HCT116 (cell line): ENCODE measurements at regions not wholly inside any gene's neighbourhood (a gene's known extent, or its start where the extent isn't known, plus 50 kb on each side); places are given as distances from the start of the nearest gene placed in this dataset.
"Not testable (repeated sequence)": the region's sequence is repeated elsewhere in the genome, so short reads cannot be mapped to it uniquely, and the experiment has no call there.

Experiments used
- ATAC-seq: fragments of 200-7000 bp; cut with Tn5 transposase; 2 replicates; pipeline ENCODE4 v1.9.1; 2020; ENCODE audit warnings: mild to moderate bottlenecking, moderate library complexity
- BruUV-seq: library from RNA; stranded (reverse); fragments of 400-500 nt; replicated peaks from 2 replicates; lab custom pipeline; 2021; lab: Mats Ljungman, UMichigan
- CTCF ChIA-PET: fragments of 300-600 bp; sonication (Branson Sonifier 250); formaldehyde crosslinking; loops from one replicate; lab custom pipeline; 2021; ENCODE audit warnings: antibody characterized with exemption; lab: Charles Lee
- POLR2A ChIA-PET: fragments of 300-600, 350-600 bp; sonication (Branson Sonifier 250); formaldehyde crosslinking; loops from one replicate; lab custom pipeline; 2021; ENCODE audit warnings: antibody characterized with exemption; lab: Charles Lee
- RAD21 ChIA-PET, 2 experiments: fragments of 300-600 bp; sonication (Branson Sonifier 250); formaldehyde crosslinking; loops; one replicate each; lab custom pipeline; 2023; ENCODE audit warnings: low total read pairs in 2 of 2; ENCODE audit not compliant: uncharacterized antibody in 2 of 2, unreplicated experiment in 2 of 2, low non-redundant PET in 1 of 2; lab: Charles Lee
- DNase-seq: peaks from one replicate; pipeline ENCODE4 v3.0.0-alpha.2; 2010; ENCODE audit warnings: low read depth, low spot score
- H2AFZ ChIP-seq: fragments of 200-600 bp; shearing (Covaris generic), sonication (generic); 2 replicates; pipeline ENCODE4 v1.6.1; 2017; ENCODE audit warnings: low read depth, mixed run types, mixed read lengths, antibody characterized with exemption, low read length; ENCODE audit not compliant: poor library complexity, severe bottlenecking
- H3K27ac ChIP-seq: 2 replicates; pipeline ENCODE4 v1.5.1; 2012; ENCODE audit warnings: low read depth, low read length
- H3K27me3 ChIP-seq: fragments of 200-600 bp; sonication (generic); 2 replicates; pipeline ENCODE4 v1.6.1; 2016; ENCODE audit warnings: mixed run types, low read length, mixed read lengths; ENCODE audit not compliant: insufficient read depth
- H3K36me3 ChIP-seq, 2 experiments: fragments of 200-500 bp in 1 of 2; fragments of 200-600 bp in 1 of 2; sonication (Bioruptor generic) in 1 of 2; sonication (generic) in 1 of 2; 2 replicates each; pipeline versions ENCODE4 v1.5.1 to v1.6.1; 2014 to 2016; ENCODE audit warnings: low read length in 2 of 2, inconsistent platforms in 1 of 2, mixed read lengths in 1 of 2, mixed run types in 1 of 2; ENCODE audit not compliant: insufficient read depth in 2 of 2, control insufficient read depth in 1 of 2
- H3K4me1 ChIP-seq, 2 experiments: fragments of 200-600 bp in 1 of 2; sonication (generic) in 1 of 2; 2 replicates each; pipeline versions ENCODE4 v1.5.1 to v1.6.1; 2012 to 2017; ENCODE audit warnings: low read length in 2 of 2, inconsistent platforms in 1 of 2, mild to moderate bottlenecking in 1 of 2, mixed read lengths in 1 of 2, mixed run types in 1 of 2, moderate library complexity in 1 of 2; ENCODE audit not compliant: insufficient read depth in 2 of 2, control insufficient read depth in 1 of 2
- H3K4me2 ChIP-seq: fragments of 200-600 bp; sonication (generic); 2 replicates; pipeline ENCODE4 v1.6.1; 2017; ENCODE audit warnings: mixed run types, low read length, mixed read lengths
- H3K4me3 ChIP-seq, 2 experiments: fragments of 200-600 bp in 1 of 2; sonication (generic) in 1 of 2; replicated peaks in 1 of 2; 2 replicates each; pipeline ENCODE4 v1.5.1; 2011 to 2016; ENCODE audit warnings: low read length in 2 of 2, control low read depth in 1 of 2, low read depth in 1 of 2, mild to moderate bottlenecking in 1 of 2, mixed read lengths in 1 of 2, mixed run types in 1 of 2
- H3K79me2 ChIP-seq: fragments of 200-600 bp; sonication (generic); 2 replicates; pipeline ENCODE4 v1.6.1; 2017; ENCODE audit warnings: mild to moderate bottlenecking, mixed run types, low read length, moderate library complexity, mixed read lengths; ENCODE audit not compliant: insufficient read depth
- H3K9ac ChIP-seq: fragments of 200-600 bp; sonication (generic); 2 replicates; pipeline ENCODE4 v1.6.1; 2016; ENCODE audit warnings: low read length, mixed read lengths
- H3K9me2 ChIP-seq: fragments of 200-600 bp; sonication (generic), shearing (Covaris generic); 2 replicates; pipeline ENCODE4 v1.6.1; 2017; ENCODE audit warnings: mixed run types, mild to moderate bottlenecking, moderate library complexity; ENCODE audit not compliant: insufficient read depth
- H3K9me3 ChIP-seq, 2 experiments: fragments of 200-500 bp in 1 of 2; fragments of 200-600 bp in 1 of 2; sonication (Bioruptor generic) in 1 of 2; sonication (generic) in 1 of 2; 2 replicates each; pipeline ENCODE4 v1.6.1; 2014 to 2017; ENCODE audit warnings: low read length in 2 of 2, mixed read lengths in 2 of 2, inconsistent platforms in 1 of 2, low read depth in 1 of 2, mild to moderate bottlenecking in 1 of 2, mixed run types in 1 of 2, moderate library complexity in 1 of 2; ENCODE audit not compliant: control insufficient read depth in 1 of 2, insufficient read depth in 1 of 2
- H4K20me1 ChIP-seq: fragments of 200-600 bp; sonication (generic), shearing (Covaris generic); 2 replicates; pipeline ENCODE4 v1.6.1; 2017; ENCODE audit warnings: mixed run types, mild to moderate bottlenecking, moderate library complexity; ENCODE audit not compliant: insufficient read depth
- ATF3 ChIP-seq: IDR thresholded peaks from 2 replicates; pipeline ENCODE4 v1.6.1; 2012
- CEBPB ChIP-seq: IDR thresholded peaks from 2 replicates; pipeline ENCODE4 v1.6.1; 2012; ENCODE audit warnings: low read depth
- CTCF ChIP-seq, 3 experiments: fragments of 200-600 bp in 1 of 3; sonication (generic) in 1 of 3; IDR thresholded peaks in 2 of 3; conservative IDR thresholded peaks in 1 of 3; 2 replicates each; pipeline ENCODE4 v1.5.1; 2012 to 2017; ENCODE audit warnings: low read depth in 2 of 3, low read length in 2 of 3, antibody characterized with exemption in 1 of 3, borderline replicate concordance in 1 of 3, control low read depth in 1 of 3, mild to moderate bottlenecking in 1 of 3, mixed read lengths in 1 of 3, mixed run types in 1 of 3, moderate library complexity in 1 of 3; ENCODE audit not compliant: insufficient read depth in 1 of 3
- EGR1 ChIP-seq: IDR thresholded peaks from 2 replicates; pipeline ENCODE4 v1.6.1; 2012; ENCODE audit warnings: low read depth
- FOSL1 ChIP-seq: IDR thresholded peaks from 2 replicates; pipeline ENCODE4 v1.6.1; 2012; ENCODE audit warnings: low read depth
- POLR2AphosphoS5 ChIP-seq: IDR thresholded peaks from 2 replicates; pipeline ENCODE4 v1.6.1; 2011; ENCODE audit warnings: mild to moderate bottlenecking, low read depth, low read length, moderate library complexity
- RAD21 ChIP-seq: IDR thresholded peaks from 2 replicates; pipeline ENCODE4 v1.6.1; 2012; ENCODE audit warnings: low read depth, mild to moderate bottlenecking
- SRF ChIP-seq: IDR thresholded peaks from 2 replicates; pipeline ENCODE4 v1.6.1; 2012; ENCODE audit warnings: low read depth
- ZNF274 ChIP-seq: fragments of 200-500 bp; sonication (Bioruptor generic); IDR thresholded peaks from 2 replicates; pipeline ENCODE4 v1.6.1; 2014; ENCODE audit warnings: mild to moderate bottlenecking, low read depth, low read length, inconsistent platforms
- intact Hi-C: fragments of 100-400 bp; cut with micrococcal nuclease; formaldehyde crosslinking; loops from 2 replicates; pipeline ENCODE4 v1.10.0; 2022

GRCh38 chrX:78555401-78555980 lies 103.6 kb downstream of the RTL3 start:
- ChIA-PET RAD21 (no interaction called here), POLR2A (no interaction called here), CTCF (no interaction called here)
- H3K9me3 ChIP-seq: no peaks in the 10 kb centered on the region
- H2AFZ ChIP-seq: no peak overlapping the region
- no peaks in the 10 kb centered on the region for H3K79me2 ChIP-seq
- H4K20me1 ChIP-seq: no peaks in the 10 kb centered on the region
- no peak overlapping the region for H3K9ac ChIP-seq
- DNase-seq (no peak), ATAC-seq (no peak)
- TF ChIP-seq RAD21 (peak; percentile 12; the same call in 1 of the 2 replicates), CEBPB (no peak)
- no peak overlapping the region for H3K4me2 ChIP-seq
- H3K4me3 ChIP-seq: no peak overlapping the region
- no peaks in the 10 kb centered on the region for H3K9me2 ChIP-seq
- H3K36me3 ChIP-seq: no peaks in the 10 kb centered on the region
- no peaks in the 10 kb centered on the region for H3K27me3 ChIP-seq
- H3K27ac ChIP-seq: no peak overlapping the region
- intact Hi-C loops: no loop called here
- BruUV-seq: no TSS peak
- no peaks in the 10 kb centered on the region for H3K4me1 ChIP-seq

- RAD21 ChIA-PET, H3K4me2 ChIP-seq, H3K9me3 ChIP-seq, intact Hi-C loops, CTCF ChIA-PET, H3K27me3 ChIP-seq, H3K9me2 ChIP-seq, H3K4me1 ChIP-seq, H3K36me3 ChIP-seq, BruUV-seq, ATAC-seq, H3K9ac ChIP-seq, POLR2A ChIA-PET, H3K4me3 ChIP-seq, H4K20me1 ChIP-seq, DNase-seq, H3K27ac ChIP-seq, H2AFZ ChIP-seq, H3K79me2 ChIP-seq: not testable (repeated sequence)
These were observed 106.5 kb downstream of the RTL3 start for GRCh38 chrX:78552628-78553027.

- DNase-seq (no peak), ATAC-seq (no peak)
- no peaks in the 10 kb centered on the region for H3K4me1 ChIP-seq
- CTCF ChIA-PET: no interaction called here
- no peak overlapping the region for H3K4me3 ChIP-seq
- BruUV-seq: no TSS peak
- H3K27ac ChIP-seq: no peak overlapping the region
- TF ChIP-seq CTCF (IDR thresholded peaks at IDR 0.05 in 2 of 3, conservative IDR thresholded peaks at IDR 0.05 in 1 of 3; ENCODE audit: borderline replicate concordance in 1 of 3, insufficient read depth in 1 of 3, low read depth in 2 of 3, low read length in 2 of 3) (no peak), CEBPB (no peak), ZNF274 (no peak), FOSL1 (no peak), SRF (no peak), EGR1 (no peak), ATF3 (no peak), RAD21 (no peak), POLR2AphosphoS5 (no peak)
- no peaks in the 10 kb centered on the region for H3K79me2 ChIP-seq
- RAD21 ChIA-PET: no interaction called here
- no peaks in the 10 kb centered on the region for H3K9me2 ChIP-seq
- H3K4me2 ChIP-seq: no peak overlapping the region
- H2AFZ ChIP-seq: no peak overlapping the region
- POLR2A ChIA-PET: no interaction called here
- H3K27me3 ChIP-seq: no peaks in the 10 kb centered on the region
- no peak overlapping the region for H3K9ac ChIP-seq
- no peaks in the 10 kb centered on the region for H3K9me3 ChIP-seq
- H4K20me1 ChIP-seq: no peaks in the 10 kb centered on the region
- H3K36me3 ChIP-seq: no peaks in the 10 kb centered on the region
- intact Hi-C loops: no loop called here
These were observed 111.1 kb downstream of the RTL3 start for GRCh38 chrX:78548012-78548411.
